ENCODE measurements at regions not wholly inside any gene's neighbourhood (a gene's known extent, or its start where the extent isn't known, plus 50 kb on each side); places are given as distances from the start of the nearest gene placed in this dataset.
"Not testable (repeated sequence)": the region's sequence is repeated elsewhere in the genome, so short reads cannot be mapped to it uniquely, and the experiment has no call there.

- DNase-seq = no peak
Observed at GRCh38 chr6:21745543-21746337, 152.2 kb downstream of the SOX4 start.

DNA sequence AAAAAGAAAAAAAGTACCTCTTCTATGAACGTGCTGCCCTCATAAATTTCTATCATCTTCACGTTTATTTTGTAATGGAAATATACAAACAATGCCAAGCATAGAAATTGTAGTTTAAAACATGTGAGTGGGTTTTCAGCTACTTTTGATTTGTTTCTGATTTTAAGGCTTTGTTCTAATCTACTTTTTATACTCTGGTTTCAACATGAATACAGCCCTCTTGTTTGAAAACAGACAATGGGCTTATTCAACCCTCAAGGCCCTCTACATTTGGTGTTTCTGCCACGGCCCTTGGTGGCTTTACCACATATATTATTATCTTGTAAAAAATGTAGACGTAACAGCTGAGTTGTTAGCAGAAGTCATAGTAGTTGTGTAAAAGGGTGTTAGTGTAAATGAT lies 153.9 kb downstream of the SOX4 start:
- DNase-seq = no peak

DNA sequence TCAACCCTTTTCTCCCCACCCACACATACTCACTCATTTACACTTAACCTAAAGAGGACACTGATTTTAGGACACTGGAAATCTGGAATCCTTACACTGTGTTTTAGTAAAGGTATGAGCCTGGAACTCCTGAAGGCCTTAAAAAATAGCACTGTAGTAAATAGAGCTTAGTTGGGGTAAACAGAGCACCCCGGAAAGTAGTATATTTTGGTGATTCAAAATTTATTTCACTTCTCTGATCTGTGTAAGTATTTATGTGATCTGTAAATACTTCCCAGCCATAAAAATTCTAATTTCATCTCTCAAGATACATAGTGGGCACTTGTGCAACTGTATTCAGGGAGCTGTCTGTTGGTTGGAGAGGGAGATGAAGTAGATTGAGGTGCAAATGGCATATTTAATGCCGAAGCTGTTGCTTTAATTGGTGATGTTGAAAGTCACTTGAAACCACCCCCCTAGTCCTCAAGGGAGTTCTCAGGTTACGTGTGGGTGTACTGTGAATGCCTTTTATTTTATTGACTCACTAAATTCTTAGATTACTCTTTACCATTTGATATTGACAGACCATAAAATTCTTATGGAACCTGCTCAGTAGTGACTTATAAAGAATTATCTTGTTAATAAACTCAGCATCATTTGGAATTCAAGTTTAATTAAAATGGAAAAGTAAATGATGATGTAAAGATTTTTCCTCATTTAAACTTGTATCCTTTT lies 154.9 kb downstream of the SOX4 start:
- DNase-seq = no peak

DNA sequence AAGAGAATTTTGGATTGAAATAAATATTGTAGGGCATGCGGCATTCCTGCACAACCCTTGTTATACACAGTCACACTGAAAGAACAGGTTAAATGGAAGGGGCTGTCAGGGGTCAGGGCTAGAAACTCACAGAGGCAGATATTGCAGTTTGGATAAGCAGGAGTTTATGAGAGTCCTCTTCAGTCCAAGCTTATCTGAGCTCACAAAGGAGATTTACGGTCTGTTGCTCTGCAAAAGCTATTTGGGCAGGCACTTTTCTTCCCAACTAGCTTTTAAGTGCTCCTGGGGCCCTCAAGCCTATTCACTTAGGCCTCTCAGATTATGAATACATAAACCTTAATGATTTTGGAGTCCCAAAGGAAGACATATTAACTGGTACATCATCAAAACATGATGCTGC lies 156.2 kb downstream of the SOX4 start:
- no peak for DNase-seq

GRCh38 chr6:21750575-21750974 lies 157.0 kb downstream of the SOX4 start:
- no peak for DNase-seq

DNA sequence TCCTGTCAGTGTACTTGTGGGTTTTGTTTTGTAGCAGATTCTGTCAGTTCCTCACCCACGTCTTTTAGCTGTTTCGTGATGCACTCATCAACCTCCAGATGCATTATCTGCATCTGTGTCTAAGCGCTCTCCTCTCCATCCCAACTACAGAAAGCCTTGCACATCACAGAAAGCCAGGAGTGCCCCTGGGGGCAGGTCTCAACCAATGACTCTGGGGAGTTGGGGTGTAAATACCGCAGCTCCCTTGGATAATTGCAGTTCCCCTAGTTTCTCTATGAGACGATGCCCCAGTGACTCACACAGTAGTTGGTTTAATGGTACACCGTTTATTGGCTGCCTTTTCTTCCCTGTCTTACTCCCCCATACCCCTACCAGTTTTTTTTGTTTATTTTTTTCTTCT lies 158.1 kb downstream of the SOX4 start:
- no peak for DNase-seq

- no peak for DNase-seq
Observed at GRCh38 chr6:21752054-21752811, 158.7 kb downstream of the SOX4 start.

- DNase-seq = no peak
Observed at GRCh38 chr6:21753241-21754108, 159.9 kb downstream of the SOX4 start.

DNA sequence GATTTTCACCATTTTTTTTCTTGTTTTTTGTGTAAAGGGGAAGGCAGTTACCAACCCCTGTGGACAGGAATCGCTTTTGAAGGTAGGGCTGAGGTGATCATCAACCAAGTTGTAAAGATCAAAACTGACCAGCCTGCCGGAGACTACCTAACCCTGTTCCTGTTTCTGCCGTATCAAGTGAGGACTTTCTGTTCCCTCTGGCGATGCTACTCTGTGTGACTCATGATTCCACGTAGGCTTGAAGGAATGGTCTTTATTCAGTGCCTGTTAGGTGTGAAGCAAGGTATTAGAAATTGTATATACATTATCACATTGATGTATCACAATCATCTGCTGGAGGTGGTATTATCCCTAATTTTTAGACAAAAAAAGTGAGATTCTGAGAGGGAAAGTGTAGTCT lies 161.3 kb downstream of the SOX4 start:
- no peak for DNase-seq

GRCh38 chr6:21756487-21756886 lies 162.9 kb downstream of the SOX4 start:
- no peak for DNase-seq

DNA sequence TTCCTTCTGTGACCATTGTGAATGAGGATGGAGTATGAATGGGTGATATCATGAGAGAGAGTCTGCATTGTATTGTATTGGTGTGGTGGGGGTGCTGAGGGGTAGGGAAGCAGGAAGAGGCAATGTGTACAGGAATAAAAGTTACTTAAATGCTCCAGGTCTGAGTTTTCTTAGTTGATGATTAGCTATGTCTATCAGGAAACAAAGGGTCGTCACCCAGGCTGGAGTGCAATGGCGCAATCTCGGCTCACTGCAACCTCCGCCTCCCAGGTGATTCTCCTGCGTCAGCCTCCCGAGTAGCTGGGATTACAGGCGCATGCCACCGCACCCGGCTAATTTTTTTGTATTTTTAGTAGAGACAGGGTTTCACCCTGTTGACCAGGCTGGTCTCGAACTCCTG lies 163.8 kb downstream of the SOX4 start:
- DNase-seq = not testable (repeated sequence)

DNA sequence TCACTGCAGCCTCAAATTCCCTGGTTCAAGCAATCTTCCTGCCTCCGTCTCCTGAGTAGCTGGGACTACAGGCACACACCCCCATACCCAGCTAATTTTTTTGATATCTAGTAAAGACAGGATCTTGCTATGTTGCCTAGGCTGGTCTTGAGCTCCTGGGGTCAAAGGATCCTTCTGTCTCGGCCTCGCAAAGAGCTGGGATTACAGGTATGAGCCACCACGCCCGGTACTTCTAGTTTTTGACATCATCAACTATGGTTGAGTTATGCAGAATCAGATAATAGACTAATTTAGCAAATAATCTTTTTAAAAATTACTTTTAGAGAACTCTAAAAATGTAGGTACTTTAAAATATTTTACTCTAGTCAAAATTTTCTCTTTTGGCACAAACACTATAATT lies 166.2 kb downstream of the SOX4 start:
- no peak for DNase-seq

DNA sequence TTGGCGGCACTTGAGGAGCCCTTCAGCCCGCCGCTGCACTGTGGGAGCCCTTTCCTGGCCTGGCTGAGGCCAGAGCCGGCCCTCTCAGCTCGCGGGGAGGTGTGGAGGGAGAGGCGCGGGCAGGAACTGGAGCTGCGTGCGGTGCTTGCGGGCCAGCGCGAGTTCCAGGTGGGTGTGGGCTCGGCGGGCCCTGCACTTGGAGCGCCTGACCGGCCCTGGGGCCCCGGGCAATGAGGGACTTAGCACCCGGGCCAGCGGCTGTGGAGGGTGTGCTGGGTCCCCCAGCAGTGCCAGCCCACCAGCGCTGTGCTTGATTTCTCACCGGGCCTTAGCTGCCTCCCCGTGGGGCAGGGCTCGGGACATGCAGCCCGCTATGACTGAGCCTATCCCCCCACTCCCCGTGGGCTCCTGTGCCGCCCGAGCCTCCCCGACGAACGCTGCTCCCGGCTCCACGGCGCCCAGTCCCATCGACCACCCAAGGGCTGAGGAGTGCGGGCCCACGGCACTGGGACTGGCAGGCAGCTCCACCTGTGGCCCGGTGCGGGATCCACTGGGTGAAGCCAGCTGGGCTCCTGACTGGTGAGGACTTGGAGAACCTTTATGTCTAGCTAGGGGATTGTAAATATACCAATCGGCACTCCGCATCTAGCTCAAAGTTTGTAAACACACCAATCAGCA lies 167.6 kb downstream of the SOX4 start:
- DNase-seq = not testable (repeated sequence)

- DNase-seq = no peak
Observed at GRCh38 chr6:21764989-21765388, 171.4 kb downstream of the SOX4 start.

DNA sequence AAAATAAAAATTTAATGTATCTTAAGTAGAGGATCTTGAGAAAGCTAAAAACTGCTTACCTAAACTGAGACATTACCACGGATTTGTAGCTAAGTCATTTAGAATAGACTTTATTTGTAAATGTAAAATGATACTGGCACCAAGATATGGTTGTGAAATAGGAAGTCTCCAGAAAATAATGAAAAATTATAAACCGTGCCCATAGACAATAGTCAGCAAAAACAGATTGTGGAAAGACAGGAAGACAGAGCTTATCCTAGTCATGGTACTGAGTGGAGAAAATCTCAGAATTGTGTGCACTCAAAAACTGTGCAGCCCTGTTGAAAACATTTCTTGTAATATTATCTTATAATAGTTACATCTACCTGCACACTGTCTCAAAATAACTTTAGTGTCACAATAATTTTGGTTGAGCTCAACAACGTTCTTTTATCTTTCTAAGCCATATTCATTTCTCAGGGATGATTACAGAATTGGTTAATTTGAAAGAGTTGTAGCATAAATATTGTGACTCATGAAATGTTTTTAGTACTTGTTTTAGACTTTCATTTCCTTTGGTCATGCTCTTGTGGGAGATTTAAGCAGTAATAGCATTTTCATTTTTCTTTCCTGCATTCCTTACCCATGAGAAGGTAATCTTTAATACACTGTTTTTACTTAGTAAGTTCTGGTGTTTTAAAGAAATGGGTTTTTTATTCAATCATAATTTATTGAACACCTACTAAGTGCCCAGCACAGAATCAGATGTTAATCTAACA lies 174.5 kb downstream of the SOX4 start:
- DNase-seq = no peak

DNA sequence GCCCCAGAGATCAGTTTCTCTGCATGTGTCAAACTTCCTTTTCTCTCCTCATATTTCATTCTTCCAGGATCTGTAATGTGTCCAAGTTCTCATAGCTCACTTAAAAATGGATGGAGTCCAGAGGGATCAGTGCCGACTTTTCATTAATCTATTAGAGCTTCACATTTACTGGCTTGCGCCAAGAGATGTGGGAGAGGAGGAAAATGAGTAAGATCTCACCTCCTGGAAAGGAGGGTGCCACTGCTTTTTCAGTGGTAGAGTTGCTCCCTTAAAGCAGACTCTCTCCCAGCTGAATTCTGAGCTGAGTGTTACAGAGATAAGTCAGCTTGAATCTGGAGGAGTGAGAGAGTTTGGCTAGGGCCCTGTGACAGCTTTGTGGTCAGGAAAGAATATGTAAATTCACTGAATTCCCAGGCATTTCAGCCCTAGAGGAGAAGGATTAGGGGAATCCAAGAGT lies 175.9 kb downstream of the SOX4 start:
- no peak for DNase-seq

DNA sequence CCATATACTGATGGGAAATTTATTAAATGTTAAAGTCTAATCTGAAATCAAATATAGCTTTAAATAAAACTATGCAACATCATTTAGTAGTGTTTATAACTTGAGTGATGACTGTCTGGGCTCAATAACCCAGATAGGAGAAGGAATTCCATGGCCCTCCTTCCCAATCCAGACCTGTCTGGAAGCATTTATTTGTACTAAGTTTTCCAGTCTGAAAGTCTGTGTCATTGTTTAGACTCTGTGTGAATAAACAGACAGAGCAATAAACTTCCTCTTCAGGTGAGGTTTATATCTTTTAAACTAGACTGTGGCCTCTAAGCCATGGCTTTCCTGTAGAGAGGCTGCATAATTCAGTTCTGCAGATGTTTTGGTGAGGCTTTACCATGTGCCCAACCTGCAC lies 176.4 kb downstream of the SOX4 start:
- DNase-seq = no peak

- DNase-seq = no peak
Observed at GRCh38 chr6:21771626-21772320, 178.2 kb downstream of the SOX4 start.

DNA sequence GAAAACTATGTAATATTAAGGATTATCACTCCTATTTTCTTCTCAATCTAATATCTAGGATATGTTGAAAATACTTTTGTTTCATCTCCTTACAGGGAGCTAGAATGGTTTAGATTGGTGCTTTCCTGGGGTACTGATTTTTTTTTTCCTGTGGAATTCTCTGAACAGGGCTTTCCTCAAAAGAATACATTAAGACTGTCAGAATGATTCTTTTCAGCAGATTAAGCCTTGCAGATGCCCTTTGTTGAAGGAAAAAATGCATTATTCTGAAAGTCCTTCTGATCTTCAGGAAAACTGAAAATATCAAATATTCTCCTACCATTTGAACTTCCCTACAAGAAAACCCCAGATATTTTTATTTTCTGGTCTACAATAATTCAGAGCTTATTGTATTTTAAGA lies 178.9 kb downstream of the SOX4 start:
- DNase-seq = no peak

DNA sequence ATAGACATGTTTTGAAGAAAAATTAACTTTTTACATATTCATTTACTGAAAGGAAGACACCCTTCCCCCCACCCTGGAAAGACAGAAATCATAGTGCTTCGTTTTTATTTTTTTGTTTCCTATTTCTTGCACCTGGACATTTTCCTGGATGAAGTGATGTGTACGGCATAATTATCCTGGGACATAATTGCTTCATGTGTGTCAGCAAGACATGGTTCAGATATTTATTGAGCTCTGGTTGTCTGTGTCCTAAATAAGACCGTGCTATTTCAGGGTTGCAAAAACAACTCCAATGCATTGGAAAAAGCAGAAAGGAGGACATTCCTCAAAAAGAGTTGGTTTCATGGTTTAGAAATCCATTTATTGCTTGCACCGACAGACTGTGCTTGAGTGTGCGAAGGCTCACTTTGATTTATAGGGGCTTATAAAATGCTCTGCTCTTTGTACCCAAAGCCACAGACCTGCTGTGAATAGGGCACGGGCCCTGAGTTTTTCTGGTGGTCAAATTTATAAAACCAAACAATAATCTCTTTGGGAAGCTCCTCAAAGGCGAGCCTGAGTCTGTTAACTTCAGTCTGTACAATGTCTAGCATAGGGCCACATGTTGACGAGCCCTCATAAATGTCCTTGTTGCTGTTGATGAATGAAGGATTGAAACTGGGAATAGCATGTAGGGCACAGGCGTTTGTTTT lies 179.5 kb downstream of the SOX4 start:
- no peak for DNase-seq
